Ovary (tissue), 7 donors: ENCODE measurements at regions not wholly inside any gene's neighbourhood (a gene's known extent, or its start where the extent isn't known, plus 50 kb on each side); places are given as distances from the start of the nearest gene placed in this dataset.

Experiments used
- DNase-seq, 5 donors: peaks; one replicate each; pipeline ENCODE4 v3.0.0-alpha.2; 2019 to 2020
- H3K27ac ChIP-seq, 2 donors: fragments of 200-600 bp; one replicate each; pipeline versions ENCODE4 v1.5.1 to v1.8.0; 2019 to 2022
- H3K27me3 ChIP-seq: fragments of 200-600 bp; one replicate; pipeline ENCODE4 v1.8.0; 2022
- H3K36me3 ChIP-seq: fragments of 200-600 bp; sonication (generic); one replicate; pipeline ENCODE4 v1.5.1; 2019
- H3K4me1 ChIP-seq: one replicate; pipeline ENCODE4 v1.8.1; 2013; ENCODE audit warnings: mild to moderate bottlenecking, moderate library complexity; ENCODE audit not compliant: insufficient read depth
- H3K4me3 ChIP-seq: fragments of 200-600 bp; sonication (generic); one replicate; pipeline ENCODE4 v1.5.1; 2017
- H3K9me3 ChIP-seq, 2 donors: fragments of 200-600 bp in 1 of 2; sonication (generic) in 1 of 2; one replicate each; pipeline versions ENCODE4 v1.5.1 to v1.8.1; 2013 to 2019; ENCODE audit warnings: mild to moderate bottlenecking in 1 of 2, moderate library complexity in 1 of 2
- CTCF ChIP-seq, 3 donors: fragments of 450-650 bp in 2 of 3; fragments of 200-600 bp in 1 of 3; IDR thresholded peaks; one replicate each; pipeline versions ENCODE4 v1.5.1 to v1.8.0; 2016 to 2022; ENCODE audit warnings: antibody characterized with exemption in 3 of 3, mild to moderate bottlenecking in 1 of 3
- EP300 ChIP-seq: sonication (generic); formaldehyde crosslinking; IDR thresholded peaks from one replicate; pipeline ENCODE4 v1.6.1; 2017; ENCODE audit warnings: antibody characterized with exemption
- POLR2A ChIP-seq: fragments of 450-650 bp; IDR thresholded peaks from one replicate; pipeline ENCODE4 v1.6.1; 2017; ENCODE audit warnings: antibody characterized with exemption, mild to moderate bottlenecking, moderate library complexity
- WGBS, 3 donors: extraction: QIAGEN DNeasy Blood & Tissue Kit in 1 of 3; methylation state at CpG; one replicate each; pipeline versions ENCODE4 v1.1.5 to v1.1.7; 2013 to 2017; 5-methylcytosine and 5-hydroxymethylcytosine counted together
- intact Hi-C, 4 donors: fragments of 100-400 bp; cut with DNase I; formaldehyde crosslinking; loops; one replicate each; pipeline versions ENCODE4 v1.11.0 to v1.15.1; 2022 to 2023
- donor health status: DM: no; HTN: no; CAD: no; lungs with moderate emphysema.
- donor health status: DM: no; HTN: no; CAD: no.
- donor health status: Bipolar disorder and iron deficiency.
- donor health status: DM: no; HTN: no; CAD: no.
- donor health status: DM: yes; HTN: yes; CAD: no.

GRCh38 chr1:94746635-94747525 lies 73.3 kb upstream of the SLC44A3 start:
- Histone ChIP-seq H3K27me3 (no peaks in the 10 kb centered on the region), H3K36me3 (no peaks in the 10 kb centered on the region), H3K9me3 (no peaks in the 10 kb centered on the region), H3K4me1 (peaks cover 3% of the 10 kb centered on the region), H3K27ac (no peak overlapping the region), H3K4me3 (no peak overlapping the region)
- TF ChIP-seq CTCF (IDR thresholded peaks at IDR 0.05) (no peak), POLR2A (no peak), EP300 (no peak)
- 66 to 72% (median 71%) methylated on average over 8 of the region's 8 CpGs for WGBS, 3 donors
- intact Hi-C loops = no loop called here
- no peak for DNase-seq

- Histone ChIP-seq H3K4me1 (peaks cover 3% of the 10 kb centered on the region), H3K27ac (no peak overlapping the region), H3K9me3 (no peaks in the 10 kb centered on the region), H3K4me3 (no peak overlapping the region), H3K27me3 (no peaks in the 10 kb centered on the region), H3K36me3 (no peaks in the 10 kb centered on the region)
- no peak for DNase-seq
- no peak for TF ChIP-seq POLR2A
- TF ChIP-seq EP300 = no peak
- no peak for TF ChIP-seq CTCF (IDR thresholded peaks at IDR 0.05)
- intact Hi-C loops = no loop called here
Observed at GRCh38 chr1:94745742-94746141, 74.4 kb upstream of the SLC44A3 start.

- Histone ChIP-seq H3K27ac (no peak overlapping the region), H3K4me3 (no peak overlapping the region), H3K9me3 (no peaks in the 10 kb centered on the region), H3K36me3 (no peaks in the 10 kb centered on the region), H3K4me1 (peaks cover 3% of the 10 kb centered on the region), H3K27me3 (no peaks in the 10 kb centered on the region)
- DNase-seq = no peak
- WGBS, 3 donors = 26 to 36% (median 33%) methylated on average over 1 of the region's 1 CpG
- intact Hi-C loops = no loop called here
- TF ChIP-seq CTCF (IDR thresholded peaks at IDR 0.05) (no peak), EP300 (no peak), POLR2A (no peak)
Observed at GRCh38 chr1:94743862-94744261, 76.3 kb upstream of the SLC44A3 start.

GRCh38 chr1:94741996-94742395 lies 78.2 kb upstream of the SLC44A3 start:
- Histone ChIP-seq H3K27ac (no peak overlapping the region), H3K9me3 (no peaks in the 10 kb centered on the region), H3K36me3 (no peaks in the 10 kb centered on the region), H3K27me3 (no peaks in the 10 kb centered on the region), H3K4me1 (peaks cover 4% of the 10 kb centered on the region), H3K4me3 (no peak overlapping the region)
- intact Hi-C loops = no loop called here
- TF ChIP-seq CTCF (IDR thresholded peaks at IDR 0.05) = no peak
- TF ChIP-seq POLR2A = no peak
- no peak for TF ChIP-seq EP300
- WGBS, 3 donors = 96 to 98% (median 97%) methylated on average over 2 of the region's 2 CpGs
- DNase-seq = no peak
